ENCODE measurements at regions not wholly inside any gene's neighbourhood (a gene's known extent, or its start where the extent isn't known, plus 50 kb on each side); places are given as distances from the start of the nearest gene placed in this dataset.

DNA sequence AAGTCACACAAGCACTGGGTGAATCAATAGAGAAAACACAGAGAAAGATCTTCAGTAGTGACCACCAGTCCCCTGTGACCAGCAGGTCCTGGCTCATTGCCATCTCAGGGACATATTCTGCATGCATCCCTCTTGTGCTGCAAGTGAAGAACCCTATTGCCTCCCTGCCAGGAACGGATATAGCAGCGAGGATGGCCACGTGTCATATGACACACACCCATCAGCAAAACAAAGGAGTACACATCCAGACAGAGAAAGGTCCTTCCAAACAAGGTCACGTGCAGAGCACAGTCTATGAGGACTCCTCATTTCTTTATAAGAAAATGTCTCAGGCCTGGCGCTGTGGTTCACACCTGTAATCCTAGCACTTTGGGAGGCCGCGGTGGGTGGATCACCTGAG is 638.4 kb downstream of the FLRT2 start:
- intact Hi-C loops (cut with micrococcal nuclease; ENCODE audit: unreplicated experiment) = no loop called here
- FAIRE-seq (no peak), DNase-seq (ENCODE audit: low spot score) (no peak), ATAC-seq (no peak)
- Histone ChIP-seq H2AFZ (ENCODE audit: low read length) (no peak overlapping the region), H3K4me1 (ENCODE audit: insufficient read depth, low read length) (no peaks in the 10 kb centered on the region), H3K27ac (ENCODE audit: extremely low read length, insufficient read depth, low read length) (no peak overlapping the region), H3K9me3 (ENCODE audit: low read length) (peaks cover 82% of the 10 kb centered on the region), H4K20me1 (ENCODE audit: insufficient read depth, low read length) (no peaks in the 10 kb centered on the region), H3K4me3 (replicated peaks in 1 of 3; ENCODE audit: insufficient read depth in 1 of 3, low read depth in 2 of 3, low read length in 3 of 3) (no peak overlapping the region), H3K79me2 (ENCODE audit: insufficient read depth, low read length) (no peaks in the 10 kb centered on the region), H3K27me3 (ENCODE audit: control insufficient read depth in 1 of 2, insufficient read depth in 2 of 2, low read length in 2 of 2) (no peaks in the 10 kb centered on the region), H3K9ac (ENCODE audit: insufficient read depth, low read depth, low read length) (no peak overlapping the region), H3K36me3 (replicated peaks in 1 of 2; ENCODE audit: control insufficient read depth in 1 of 2, insufficient read depth in 2 of 2, low read length in 2 of 2) (no peaks in the 10 kb centered on the region), H3K4me2 (ENCODE audit: low read depth, low read length) (no peak overlapping the region)
- WGBS (ENCODE audit: low lambda C conversion rate) = 12% methylated on average over 5 of the region's 7 CpGs
- no TSS peak for BruUV-seq (replicated peaks)
- TF ChIP-seq CREB1 (IDR thresholded peaks at IDR 0.05) = peak; percentile 16; the same call in 1 of the 2 replicates
- no peak for TF ChIP-seq CREB1 (CRISPR knock-in tag; IDR thresholded peaks at IDR 0.05)
- TF ChIP-seq, protein P1, sequence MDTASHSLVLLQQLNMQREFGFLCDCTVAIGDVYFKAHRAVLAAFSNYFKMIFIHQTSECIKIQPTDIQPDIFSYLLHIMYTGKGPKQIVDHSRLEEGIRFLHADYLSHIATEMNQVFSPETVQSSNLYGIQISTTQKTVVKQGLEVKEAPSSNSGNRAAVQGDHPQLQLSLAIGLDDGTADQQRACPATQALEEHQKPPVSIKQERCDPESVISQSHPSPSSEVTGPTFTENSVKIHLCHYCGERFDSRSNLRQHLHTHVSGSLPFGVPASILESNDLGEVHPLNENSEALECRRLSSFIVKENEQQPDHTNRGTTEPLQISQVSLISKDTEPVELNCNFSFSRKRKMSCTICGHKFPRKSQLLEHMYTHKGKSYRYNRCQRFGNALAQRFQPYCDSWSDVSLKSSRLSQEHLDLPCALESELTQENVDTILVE (CRISPR knock-in tag; IDR thresholded peaks at IDR 0.05) = no peak
- no peak for TF ChIP-seq SIX4 (CRISPR knock-in tag; IDR thresholded peaks at IDR 0.05)
- in situ Hi-C loops (cut with HindIII; ENCODE audit: extremely low pct_ligation_motif_present, low pct_unique_long_range_greater_than_20kb) = no loop called here
- ChIA-PET CTCF (ENCODE audit: low intra/inter-chr PET ratio, low total read pairs) (no interaction called here), POLR2A (no interaction called here)

DNA sequence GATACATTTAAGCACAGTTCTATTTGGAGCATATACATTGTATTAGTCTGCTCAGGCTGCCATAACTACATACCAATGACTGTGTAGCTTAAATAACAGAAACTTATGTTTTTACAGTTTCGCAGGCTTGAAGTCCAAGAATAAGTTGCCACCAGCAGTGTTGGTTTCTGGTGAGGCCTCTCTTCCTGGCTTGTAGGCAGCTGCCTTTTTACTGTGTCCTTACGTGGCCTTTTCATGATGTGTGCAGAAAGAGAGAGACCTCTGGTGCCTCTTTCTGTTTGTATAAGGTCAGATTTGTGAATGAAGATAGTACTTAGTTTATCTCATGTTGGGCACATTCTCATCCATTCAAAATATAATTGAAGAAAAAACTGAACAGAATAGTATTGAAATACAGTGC is 636.6 kb downstream of the FLRT2 start:
- in situ Hi-C loops (cut with HindIII; ENCODE audit: extremely low pct_ligation_motif_present, low pct_unique_long_range_greater_than_20kb) (no loop called here), intact Hi-C loops (cut with micrococcal nuclease; ENCODE audit: unreplicated experiment) (no loop called here)
- no peak for DNase-seq (ENCODE audit: low spot score)
- Histone ChIP-seq H3K36me3 (replicated peaks in 1 of 2; ENCODE audit: control insufficient read depth in 1 of 2, insufficient read depth in 2 of 2, low read length in 2 of 2) (no peaks in the 10 kb centered on the region), H3K4me2 (ENCODE audit: low read depth, low read length) (no peak overlapping the region), H3K4me1 (ENCODE audit: insufficient read depth, low read length) (no peaks in the 10 kb centered on the region), H3K79me2 (ENCODE audit: insufficient read depth, low read length) (no peaks in the 10 kb centered on the region), H4K20me1 (ENCODE audit: insufficient read depth, low read length) (no peaks in the 10 kb centered on the region), H3K9me3 (ENCODE audit: low read length) (peaks cover 82% of the 10 kb centered on the region), H2AFZ (ENCODE audit: low read length) (no peak overlapping the region), H3K4me3 (replicated peaks in 1 of 3; ENCODE audit: insufficient read depth in 1 of 3, low read depth in 2 of 3, low read length in 3 of 3) (no peak overlapping the region), H3K27me3 (ENCODE audit: control insufficient read depth in 1 of 2, insufficient read depth in 2 of 2, low read length in 2 of 2) (no peaks in the 10 kb centered on the region), H3K9ac (ENCODE audit: insufficient read depth, low read depth, low read length) (no peak overlapping the region), H3K27ac (ENCODE audit: extremely low read length, insufficient read depth, low read length) (no peak overlapping the region)
- ChIA-PET POLR2A (no interaction called here), CTCF (ENCODE audit: low intra/inter-chr PET ratio, low total read pairs) (no interaction called here)
- no peak for FAIRE-seq
- TF ChIP-seq, protein P2, sequence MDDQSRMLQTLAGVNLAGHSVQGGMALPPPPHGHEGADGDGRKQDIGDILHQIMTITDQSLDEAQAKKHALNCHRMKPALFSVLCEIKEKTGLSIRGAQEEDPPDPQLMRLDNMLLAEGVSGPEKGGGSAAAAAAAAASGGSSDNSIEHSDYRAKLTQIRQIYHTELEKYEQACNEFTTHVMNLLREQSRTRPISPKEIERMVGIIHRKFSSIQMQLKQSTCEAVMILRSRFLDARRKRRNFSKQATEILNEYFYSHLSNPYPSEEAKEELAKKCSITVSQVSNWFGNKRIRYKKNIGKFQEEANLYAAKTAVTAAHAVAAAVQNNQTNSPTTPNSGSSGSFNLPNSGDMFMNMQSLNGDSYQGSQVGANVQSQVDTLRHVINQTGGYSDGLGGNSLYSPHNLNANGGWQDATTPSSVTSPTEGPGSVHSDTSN (CRISPR knock-in tag; IDR thresholded peaks at IDR 0.05; ENCODE audit: borderline replicate concordance) = no peak
- TF ChIP-seq ZNF552 (CRISPR knock-in tag; IDR thresholded peaks at IDR 0.05; ENCODE audit: borderline replicate concordance) = no peak
- no peak for TF ChIP-seq TBX2 (CRISPR knock-in tag; IDR thresholded peaks at IDR 0.05; ENCODE audit: borderline replicate concordance)
- TF ChIP-seq, protein P3, sequence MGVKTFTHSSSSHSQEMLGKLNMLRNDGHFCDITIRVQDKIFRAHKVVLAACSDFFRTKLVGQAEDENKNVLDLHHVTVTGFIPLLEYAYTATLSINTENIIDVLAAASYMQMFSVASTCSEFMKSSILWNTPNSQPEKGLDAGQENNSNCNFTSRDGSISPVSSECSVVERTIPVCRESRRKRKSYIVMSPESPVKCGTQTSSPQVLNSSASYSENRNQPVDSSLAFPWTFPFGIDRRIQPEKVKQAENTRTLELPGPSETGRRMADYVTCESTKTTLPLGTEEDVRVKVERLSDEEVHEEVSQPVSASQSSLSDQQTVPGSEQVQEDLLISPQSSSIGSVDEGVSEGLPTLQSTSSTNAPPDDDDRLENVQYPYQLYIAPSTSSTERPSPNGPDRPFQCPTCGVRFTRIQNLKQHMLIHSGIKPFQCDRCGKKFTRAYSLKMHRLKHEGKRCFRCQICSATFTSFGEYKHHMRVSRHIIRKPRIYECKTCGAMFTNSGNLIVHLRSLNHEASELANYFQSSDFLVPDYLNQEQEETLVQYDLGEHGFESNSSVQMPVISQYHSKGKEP (CRISPR knock-in tag; IDR thresholded peaks at IDR 0.05) = no peak
- TF ChIP-seq ELF4 (CRISPR knock-in tag; IDR thresholded peaks at IDR 0.05; ENCODE audit: borderline replicate concordance) = no peak
- no peak for TF ChIP-seq ZNF737 (CRISPR knock-in tag; IDR thresholded peaks at IDR 0.05; ENCODE audit: borderline replicate concordance)
- ATAC-seq = no peak
- WGBS (ENCODE audit: low lambda C conversion rate) = 27% methylated on average over 2 of the region's 2 CpGs
- no TSS peak for BruUV-seq (replicated peaks)
